Activated CD4-positive, alpha-beta T cell treated with anti-CD3 and anti-CD28 coated beads, Interleukin-2, amount 10 ng/mL, durations not matched to agents 7 days and 5 days (primary cell): ENCODE measurements at regions not wholly inside any gene's neighbourhood (a gene's known extent, or its start where the extent isn't known, plus 50 kb on each side); places are given as distances from the start of the nearest gene placed in this dataset.

ENCODE experiments used
- CTCF ChIA-PET: fragments of 350-600 bp; sonication (Branson Sonifier 250); formaldehyde crosslinking; loops from one replicate; lab custom pipeline; 2021; ENCODE audit warnings: antibody characterized with exemption; lab: Charles Lee
- POLR2A ChIA-PET: fragments of 350-600 bp; sonication (Branson Sonifier 250); formaldehyde crosslinking; loops from one replicate; lab custom pipeline; 2021; ENCODE audit warnings: antibody characterized with exemption; lab: Charles Lee
- DNase-seq: peaks from one replicate; pipeline ENCODE4 v3.0.0-alpha.2; 2020
- H3K27ac Mint-ChIP-seq: one replicate; pipeline ENCODE4 v1.8.0; 2021; ENCODE audit warnings: mild to moderate bottlenecking, moderate library complexity, mixed read lengths
- H3K27me3 Mint-ChIP-seq: one replicate; pipeline ENCODE4 v1.8.0; 2021; ENCODE audit warnings: mixed read lengths
- H3K36me3 Mint-ChIP-seq: one replicate; pipeline ENCODE4 v1.8.0; 2021; ENCODE audit warnings: low read depth, mixed read lengths
- H3K4me1 Mint-ChIP-seq: one replicate; pipeline ENCODE4 v1.8.0; 2021; ENCODE audit warnings: mixed read lengths
- H3K4me3 Mint-ChIP-seq: one replicate; pipeline ENCODE4 v1.8.0; 2021; ENCODE audit warnings: mild to moderate bottlenecking, moderate library complexity, mixed read lengths
- H3K9me3 Mint-ChIP-seq: one replicate; pipeline ENCODE4 v1.8.0; 2021; ENCODE audit warnings: mixed read lengths

DNA sequence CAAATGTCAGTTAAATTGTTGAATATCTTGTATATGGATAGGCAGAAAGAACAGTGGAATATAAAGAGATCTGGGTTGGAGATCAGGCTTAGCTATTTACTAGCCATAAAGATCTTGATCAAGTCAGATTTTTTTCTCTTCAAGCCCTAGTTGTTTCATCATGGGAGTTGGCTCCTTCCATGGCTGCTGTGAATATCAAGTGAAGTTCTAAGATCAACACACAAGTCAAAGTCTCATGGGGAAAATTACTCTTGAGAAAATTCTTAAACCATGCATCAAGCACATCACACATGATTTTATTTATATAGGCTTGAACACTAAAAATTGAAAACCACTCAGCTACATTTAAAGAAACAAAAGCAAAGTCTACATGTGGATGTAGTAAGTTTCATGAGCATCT is 79.8 kb downstream of the C1D start:
- ChIA-PET CTCF (no interaction called here), POLR2A (no interaction called here)
- no peaks in the 10 kb centered on the region for H3K4me1 Mint-ChIP-seq
- H3K4me3 Mint-ChIP-seq = no peak overlapping the region
- no peaks in the 10 kb centered on the region for H3K27me3 Mint-ChIP-seq
- no peaks in the 10 kb centered on the region for H3K36me3 Mint-ChIP-seq
- H3K27ac Mint-ChIP-seq = no peak overlapping the region
- DNase-seq = no peak
- H3K9me3 Mint-ChIP-seq = no peaks in the 10 kb centered on the region

DNA sequence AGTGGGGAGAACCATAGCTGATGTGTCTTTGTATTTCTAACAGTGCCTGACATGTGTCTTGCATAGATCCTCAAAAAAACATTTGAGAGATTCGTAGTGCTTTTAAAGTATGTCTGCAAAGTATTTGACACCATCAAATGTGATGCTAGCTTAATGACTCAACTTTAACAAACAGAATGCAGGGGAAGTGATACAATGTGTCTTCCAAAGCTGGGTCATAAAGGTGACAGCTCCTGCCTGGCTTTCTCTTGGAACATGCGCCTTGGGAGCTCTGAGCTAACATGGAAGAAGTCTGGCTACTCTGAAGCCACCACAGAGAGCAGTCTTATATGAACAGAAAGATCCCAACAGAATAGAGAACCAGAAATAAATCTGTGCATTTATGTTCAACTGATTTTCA is 78.2 kb downstream of the C1D start:
- H3K27ac Mint-ChIP-seq = no peak overlapping the region
- peaks cover under 1% of the 10 kb centered on the region for H3K27me3 Mint-ChIP-seq
- H3K9me3 Mint-ChIP-seq = no peaks in the 10 kb centered on the region
- DNase-seq = no peak
- H3K4me3 Mint-ChIP-seq = no peak overlapping the region
- no peaks in the 10 kb centered on the region for H3K36me3 Mint-ChIP-seq
- ChIA-PET POLR2A (no interaction called here), CTCF (no interaction called here)
- no peaks in the 10 kb centered on the region for H3K4me1 Mint-ChIP-seq

DNA sequence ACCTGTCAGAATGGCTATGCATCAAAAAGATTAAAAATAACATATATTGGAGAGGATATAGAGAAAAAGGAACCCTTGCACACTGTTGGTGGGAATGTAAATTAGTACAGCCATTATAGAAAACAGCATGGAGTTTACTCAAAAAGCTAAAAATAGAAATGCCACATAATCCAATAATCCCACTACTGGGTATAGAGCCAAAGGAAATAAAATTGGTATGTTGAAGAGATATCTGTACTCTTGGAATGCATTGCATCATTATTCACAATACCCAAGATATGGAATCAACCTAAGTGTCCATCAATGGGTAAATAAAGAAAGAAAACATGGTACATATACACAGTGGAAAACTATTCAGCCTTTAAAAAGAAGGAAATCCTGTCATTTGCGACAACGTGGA is 77.2 kb downstream of the C1D start:
- no peaks in the 10 kb centered on the region for H3K4me1 Mint-ChIP-seq
- no peak overlapping the region for H3K4me3 Mint-ChIP-seq
- H3K9me3 Mint-ChIP-seq = no peaks in the 10 kb centered on the region
- peaks cover 2% of the 10 kb centered on the region for H3K27me3 Mint-ChIP-seq
- no peak overlapping the region for H3K27ac Mint-ChIP-seq
- POLR2A ChIA-PET = no interaction called here
- no peak for DNase-seq
- no peaks in the 10 kb centered on the region for H3K36me3 Mint-ChIP-seq
- CTCF ChIA-PET = no interaction called here

DNA sequence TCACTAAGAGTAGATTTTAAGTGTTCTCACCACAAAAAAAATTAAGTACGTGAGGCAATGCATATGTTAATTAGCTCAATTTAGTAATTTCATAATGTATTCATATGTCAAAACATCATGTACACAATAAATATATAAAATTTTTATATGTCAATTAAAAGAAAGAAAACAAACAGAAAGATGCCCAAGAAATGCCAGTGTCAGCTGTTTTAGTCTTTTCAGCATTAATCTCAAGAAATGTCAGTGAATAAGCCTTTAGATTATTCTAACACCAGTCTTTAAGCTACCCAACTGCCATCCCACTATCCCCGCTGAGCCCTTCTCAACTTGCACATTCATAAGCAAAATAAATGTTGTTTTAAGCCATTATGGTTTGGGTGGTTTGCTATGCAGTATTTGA is 76.5 kb downstream of the C1D start:
- peaks cover 2% of the 10 kb centered on the region for H3K27me3 Mint-ChIP-seq
- no peak overlapping the region for H3K4me3 Mint-ChIP-seq
- H3K4me1 Mint-ChIP-seq = no peaks in the 10 kb centered on the region
- ChIA-PET POLR2A (no interaction called here), CTCF (no interaction called here)
- DNase-seq = no peak
- no peaks in the 10 kb centered on the region for H3K9me3 Mint-ChIP-seq
- H3K27ac Mint-ChIP-seq = no peak overlapping the region
- no peaks in the 10 kb centered on the region for H3K36me3 Mint-ChIP-seq
